DMS153 (cell line): ENCODE measurements at regions not wholly inside any gene's neighbourhood (a gene's known extent, or its start where the extent isn't known, plus 50 kb on each side); places are given as distances from the start of the nearest gene placed in this dataset.

Experiments
- DNase-seq: peaks from one replicate; lab custom pipeline; 2025; lab: John Stamatoyannopoulos, UW

- no peak for DNase-seq
These were observed 92.6 kb downstream of the TTC32 start for GRCh38 chr2:19809206-19809605.

- DNase-seq = no peak
These were observed 93.9 kb downstream of the TTC32 start for GRCh38 chr2:19807866-19808265.

- no peak for DNase-seq
These were observed 94.4 kb downstream of the TTC32 start for GRCh38 chr2:19807346-19807745.

- no peak for DNase-seq
These were observed 95.2 kb downstream of the TTC32 start for GRCh38 chr2:19806591-19806990.

GRCh38 chr2:19806131-19806530 lies 95.7 kb downstream of the TTC32 start:
- no peak for DNase-seq

- no peak for DNase-seq
These were observed 96.5 kb downstream of the TTC32 start for GRCh38 chr2:19805266-19805665.

- DNase-seq = no peak
These were observed 97.0 kb downstream of the TTC32 start for GRCh38 chr2:19804639-19805260.

GRCh38 chr2:19802086-19802841 lies 99.5 kb downstream of the TTC32 start:
- no peak for DNase-seq

- no peak for DNase-seq
These were observed 100.3 kb downstream of the TTC32 start for GRCh38 chr2:19801367-19802080.

GRCh38 chr2:19800796-19801195 lies 101.0 kb downstream of the TTC32 start:
- DNase-seq = no peak

- DNase-seq = no peak
These were observed 101.7 kb downstream of the TTC32 start for GRCh38 chr2:19799881-19800780.

- no peak for DNase-seq
These were observed 103.9 kb downstream of the TTC32 start for GRCh38 chr2:19797871-19798270.

GRCh38 chr2:19797243-19797810 lies 104.5 kb downstream of the TTC32 start:
- DNase-seq = no peak

- DNase-seq = no peak
These were observed 105.6 kb downstream of the TTC32 start for GRCh38 chr2:19796035-19796695.

- no peak for DNase-seq
These were observed 108.5 kb downstream of the TTC32 start for GRCh38 chr2:19793132-19793750.

GRCh38 chr2:19790291-19790690 lies 111.5 kb downstream of the TTC32 start:
- no peak for DNase-seq

- DNase-seq = no peak
These were observed 114.6 kb downstream of the TTC32 start for GRCh38 chr2:19787134-19787533.

- DNase-seq = no peak
These were observed 115.2 kb downstream of the TTC32 start for GRCh38 chr2:19786408-19787058.

- no peak for DNase-seq
These were observed 115.9 kb downstream of the TTC32 start for GRCh38 chr2:19785867-19786266.

GRCh38 chr2:19785447-19785846 lies 116.3 kb downstream of the TTC32 start:
- DNase-seq = no peak
